ENCODE measurements at regions not wholly inside any gene's neighbourhood (a gene's known extent, or its start where the extent isn't known, plus 50 kb on each side); places are given as distances from the start of the nearest gene placed in this dataset.

- no peak for TF ChIP-seq EZH2phosphoT487 (IDR thresholded peaks at IDR 0.05; ENCODE audit: insufficient read depth, low read depth)
- TF ChIP-seq EZH2 (IDR thresholded peaks at IDR 0.05; ENCODE audit: insufficient read depth, poor library complexity, severe bottlenecking), result no peak
Measured at GRCh38 chr2:172229125-172229524, 126.4 kb upstream of the DLX2 start.

Data from GM23248 (cell line).